HG02642 (cell line): ENCODE measurements at regions not wholly inside any gene's neighbourhood (a gene's known extent, or its start where the extent isn't known, plus 50 kb on each side); places are given as distances from the start of the nearest gene placed in this dataset.

Source experiments
- ATAC-seq: cut with Tn5 transposase; IDR thresholded peaks from one replicate; pipeline ENCODE4 v1.9.1; 2021; ENCODE audit warnings: mild to moderate bottlenecking; ENCODE audit not compliant: unreplicated experiment, poor library complexity

- no peak for ATAC-seq
Observed at GRCh38 chr11:42138454-42138853, 679.0 kb upstream of the LRRC4C start.

GRCh38 chr11:42145311-42145710, 685.9 kb upstream of the LRRC4C start:
- ATAC-seq = no peak

- no peak for ATAC-seq
Observed at GRCh38 chr11:42161886-42162285, 702.4 kb upstream of the LRRC4C start.

GRCh38 chr11:42169191-42169590, 709.7 kb upstream of the LRRC4C start:
- ATAC-seq = no peak

DNA sequence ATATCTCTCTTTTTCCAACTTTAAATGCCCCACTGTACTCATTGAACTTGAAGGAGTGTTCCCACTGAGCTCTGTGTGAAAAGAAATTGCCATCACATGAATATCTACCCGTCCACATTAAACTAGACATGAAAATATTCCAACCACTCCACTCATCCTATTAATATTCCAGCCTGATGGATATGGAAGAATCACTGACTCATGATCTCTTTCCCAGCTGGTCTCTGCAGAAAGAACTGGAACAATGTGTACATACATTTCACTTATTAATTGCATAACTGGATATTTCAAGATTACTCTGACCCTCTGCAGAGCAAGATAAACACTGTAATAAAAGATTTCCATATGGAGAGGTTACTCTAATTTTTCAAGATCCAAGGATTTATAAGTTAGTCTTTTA, 711.1 kb upstream of the LRRC4C start:
- ATAC-seq = no peak

- no peak for ATAC-seq
Observed at GRCh38 chr11:42171046-42171445, 711.6 kb upstream of the LRRC4C start.

DNA sequence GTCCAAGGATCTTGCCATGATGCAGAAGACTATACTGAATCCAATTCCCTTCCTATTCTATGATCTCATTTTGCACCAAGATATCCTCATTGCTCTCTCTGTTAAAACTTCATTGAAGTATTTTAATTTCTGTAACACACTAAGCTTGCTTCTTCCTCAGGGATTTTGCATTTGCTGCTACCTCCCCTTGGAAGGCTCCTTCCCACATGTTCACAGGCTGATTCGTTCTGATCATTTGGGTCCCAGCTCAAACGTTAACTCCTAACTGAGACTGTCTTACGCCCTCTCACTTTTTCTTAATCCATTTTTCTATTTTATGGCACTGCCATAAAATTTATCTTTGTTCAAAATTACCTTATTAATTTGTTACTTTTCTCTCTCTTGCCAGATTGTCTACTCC, 713.0 kb upstream of the LRRC4C start:
- ATAC-seq = no peak

DNA sequence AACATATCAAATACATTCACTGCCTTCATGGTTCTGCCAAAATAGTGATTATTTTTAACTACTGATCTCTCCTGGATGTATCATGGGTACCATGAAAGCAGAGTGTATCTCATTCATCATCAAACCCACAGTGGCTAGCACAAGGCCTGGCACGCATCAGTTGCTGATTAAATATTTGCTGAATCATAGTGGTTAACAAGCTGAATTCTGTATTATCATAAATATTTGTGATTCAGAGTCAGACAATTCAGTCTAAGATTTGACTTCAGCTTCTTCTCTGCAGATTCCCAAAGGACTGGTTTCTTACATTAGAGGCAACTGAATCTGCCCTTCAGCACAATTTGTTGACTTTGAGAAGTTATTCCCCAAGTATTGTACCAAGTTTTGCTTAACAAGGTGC, 715.8 kb upstream of the LRRC4C start:
- ATAC-seq = no peak

- ATAC-seq = no peak
Observed at GRCh38 chr11:42179216-42179615, 719.8 kb upstream of the LRRC4C start.

- no peak for ATAC-seq
Observed at GRCh38 chr11:42195289-42196013, 736.0 kb upstream of the LRRC4C start.

GRCh38 chr11:42200311-42200710, 740.9 kb upstream of the LRRC4C start:
- no peak for ATAC-seq

GRCh38 chr11:42201603-42202148, 742.2 kb upstream of the LRRC4C start:
- ATAC-seq = no peak

- no peak for ATAC-seq
Observed at GRCh38 chr11:42205518-42205917, 746.1 kb upstream of the LRRC4C start.

- no peak for ATAC-seq
Observed at GRCh38 chr11:42225664-42226063, 766.2 kb upstream of the LRRC4C start.

DNA sequence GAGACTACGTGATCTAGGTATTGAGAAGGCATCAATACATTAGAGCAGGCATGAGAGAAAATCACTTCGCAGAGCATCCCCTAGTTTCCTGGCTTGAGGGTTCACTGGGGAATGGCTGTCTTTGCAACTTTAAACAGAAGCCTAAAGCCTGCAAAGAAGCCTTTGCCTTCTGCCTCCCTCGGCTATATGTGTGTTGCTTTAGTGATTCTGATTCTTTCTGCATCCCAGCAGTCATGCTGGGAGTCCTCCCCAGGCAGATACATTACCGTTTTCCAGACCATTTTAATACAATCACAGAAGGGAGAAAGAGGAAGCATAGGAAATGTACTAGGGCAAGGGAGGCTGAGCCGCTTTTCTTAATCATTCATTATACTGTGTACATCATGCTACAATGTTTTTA, 773.2 kb upstream of the LRRC4C start:
- ATAC-seq = no peak

- no peak for ATAC-seq
Observed at GRCh38 chr11:42234451-42234951, 775.0 kb upstream of the LRRC4C start.

- ATAC-seq = no peak
Observed at GRCh38 chr11:42237701-42238235, 778.3 kb upstream of the LRRC4C start.

DNA sequence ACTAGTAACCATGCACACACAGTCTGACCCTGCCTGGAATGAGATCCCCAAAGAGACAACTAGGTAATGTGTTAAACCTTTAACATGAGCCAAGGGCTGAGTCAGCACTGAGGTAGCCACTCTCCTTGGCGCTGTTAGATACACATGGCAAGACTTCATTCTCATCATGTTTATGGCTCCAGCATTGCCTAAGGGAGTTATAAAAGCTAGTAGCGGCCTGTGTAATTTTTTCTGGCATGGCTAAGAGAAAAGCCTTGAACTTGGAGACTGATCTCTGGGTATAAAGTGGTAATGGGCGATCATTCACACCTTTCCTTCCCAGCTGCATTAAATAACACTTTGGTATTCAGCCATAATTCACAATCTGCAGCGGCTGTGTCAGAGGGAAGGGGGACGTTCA, 779.7 kb upstream of the LRRC4C start:
- no peak for ATAC-seq

DNA sequence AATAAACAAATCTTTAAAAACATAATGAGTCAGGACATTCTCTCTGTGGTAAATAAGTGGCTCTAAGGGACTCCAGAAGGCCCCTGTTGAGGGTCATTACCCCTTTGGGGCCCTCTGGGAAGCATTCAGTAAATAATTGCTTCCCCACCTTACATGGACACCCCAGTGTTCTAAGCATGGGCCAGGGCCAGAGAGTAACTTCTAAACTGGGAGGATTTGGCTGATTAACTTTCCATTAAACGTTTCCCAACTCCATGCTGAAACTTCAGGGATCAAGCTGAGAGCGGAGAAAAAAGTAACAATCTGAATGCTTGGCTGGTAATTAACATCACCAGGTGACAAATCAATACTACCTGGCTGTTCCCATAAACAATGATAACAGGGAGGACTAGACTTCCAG, 783.9 kb upstream of the LRRC4C start:
- no peak for ATAC-seq

GRCh38 chr11:42244376-42244775, 784.9 kb upstream of the LRRC4C start:
- no peak for ATAC-seq

DNA sequence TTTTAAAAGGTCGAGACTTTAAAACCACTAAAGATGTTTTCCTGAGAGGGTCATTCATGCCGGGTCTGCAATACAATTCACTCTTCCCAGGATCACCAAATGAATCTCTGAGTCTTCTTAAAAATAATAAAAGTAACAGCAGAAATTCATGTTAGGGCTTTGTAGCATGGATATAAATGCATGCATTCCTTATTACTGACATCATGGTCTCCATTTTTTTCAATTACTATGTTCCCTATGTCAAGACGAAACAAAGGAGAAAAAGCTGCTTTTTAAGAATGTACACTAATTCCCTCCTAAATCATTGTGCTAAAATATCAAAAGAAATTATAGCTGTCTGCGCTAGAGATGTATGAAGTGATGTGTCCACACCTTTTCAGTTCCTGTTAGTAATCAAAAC, 789.9 kb upstream of the LRRC4C start:
- ATAC-seq = no peak

- no peak for ATAC-seq
Observed at GRCh38 chr11:42249956-42250355, 790.5 kb upstream of the LRRC4C start.
